ENCODE measurements at regions not wholly inside any gene's neighbourhood (a gene's known extent, or its start where the extent isn't known, plus 50 kb on each side); places are given as distances from the start of the nearest gene placed in this dataset.

- TF ChIP-seq, protein P1, sequence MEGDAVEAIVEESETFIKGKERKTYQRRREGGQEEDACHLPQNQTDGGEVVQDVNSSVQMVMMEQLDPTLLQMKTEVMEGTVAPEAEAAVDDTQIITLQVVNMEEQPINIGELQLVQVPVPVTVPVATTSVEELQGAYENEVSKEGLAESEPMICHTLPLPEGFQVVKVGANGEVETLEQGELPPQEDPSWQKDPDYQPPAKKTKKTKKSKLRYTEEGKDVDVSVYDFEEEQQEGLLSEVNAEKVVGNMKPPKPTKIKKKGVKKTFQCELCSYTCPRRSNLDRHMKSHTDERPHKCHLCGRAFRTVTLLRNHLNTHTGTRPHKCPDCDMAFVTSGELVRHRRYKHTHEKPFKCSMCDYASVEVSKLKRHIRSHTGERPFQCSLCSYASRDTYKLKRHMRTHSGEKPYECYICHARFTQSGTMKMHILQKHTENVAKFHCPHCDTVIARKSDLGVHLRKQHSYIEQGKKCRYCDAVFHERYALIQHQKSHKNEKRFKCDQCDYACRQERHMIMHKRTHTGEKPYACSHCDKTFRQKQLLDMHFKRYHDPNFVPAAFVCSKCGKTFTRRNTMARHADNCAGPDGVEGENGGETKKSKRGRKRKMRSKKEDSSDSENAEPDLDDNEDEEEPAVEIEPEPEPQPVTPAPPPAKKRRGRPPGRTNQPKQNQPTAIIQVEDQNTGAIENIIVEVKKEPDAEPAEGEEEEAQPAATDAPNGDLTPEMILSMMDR (IDR thresholded peaks at IDR 0.05) = no peak
- TF ChIP-seq POLR2A (IDR thresholded peaks at IDR 0.05) = no peak
Measured at GRCh38 chr4:3877868-3878267, 111.7 kb downstream of the ADRA2C start.
